Activated T-helper 1 cell treated with anti-CD3 and anti-CD28 coated beads, Interleukin-2, amount 50 U/mL, for 16 hours (primary cell): ENCODE measurements at regions not wholly inside any gene's neighbourhood (a gene's known extent, or its start where the extent isn't known, plus 50 kb on each side); places are given as distances from the start of the nearest gene placed in this dataset.

Experiments used
- DNase-seq, 2 donors: peaks; one replicate each; pipeline ENCODE4 v3.0.0-alpha.2; 2020; ENCODE audit warnings: low read depth in 1 of 2, low spot score in 1 of 2

- DNase-seq = no peak
Measured at GRCh38 chr12:97173688-97174410, 266.8 kb downstream of the NEDD1 start.

- no peak for DNase-seq
Measured at GRCh38 chr12:97177481-97177880, 270.4 kb downstream of the NEDD1 start.

DNA sequence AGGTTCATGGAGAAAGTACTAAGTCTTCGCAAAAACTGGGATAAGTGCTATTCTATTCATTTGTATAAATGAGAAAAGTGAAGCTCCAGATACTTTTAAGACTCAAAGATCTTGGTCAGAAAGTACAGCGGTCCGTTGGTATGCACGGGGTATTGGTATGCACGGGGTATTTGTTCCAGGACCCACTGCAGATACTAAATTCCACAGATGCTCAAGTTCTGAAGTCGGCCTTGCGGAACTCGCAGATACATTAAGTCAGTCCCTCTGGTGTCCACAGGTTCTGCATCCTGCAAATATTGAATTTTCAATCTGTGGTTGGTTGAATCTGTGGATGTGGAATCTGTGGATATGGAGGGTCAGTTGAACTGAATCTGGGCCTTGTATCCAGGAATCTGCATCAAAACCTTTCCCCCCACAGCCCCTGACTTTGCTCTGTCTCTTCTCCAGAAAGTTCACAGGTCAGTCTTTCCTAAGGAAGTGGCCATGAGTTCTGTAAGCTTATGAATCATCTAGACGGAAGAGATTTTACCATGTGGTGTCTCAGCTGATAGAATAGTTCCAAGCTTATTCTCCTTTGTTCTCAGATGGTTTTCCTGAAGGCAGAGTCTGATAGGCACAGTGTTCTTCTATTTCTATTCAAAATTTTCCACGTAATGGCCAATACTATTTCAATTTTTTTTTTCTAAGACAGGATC is 274.7 kb downstream of the NEDD1 start:
- DNase-seq = no peak

DNA sequence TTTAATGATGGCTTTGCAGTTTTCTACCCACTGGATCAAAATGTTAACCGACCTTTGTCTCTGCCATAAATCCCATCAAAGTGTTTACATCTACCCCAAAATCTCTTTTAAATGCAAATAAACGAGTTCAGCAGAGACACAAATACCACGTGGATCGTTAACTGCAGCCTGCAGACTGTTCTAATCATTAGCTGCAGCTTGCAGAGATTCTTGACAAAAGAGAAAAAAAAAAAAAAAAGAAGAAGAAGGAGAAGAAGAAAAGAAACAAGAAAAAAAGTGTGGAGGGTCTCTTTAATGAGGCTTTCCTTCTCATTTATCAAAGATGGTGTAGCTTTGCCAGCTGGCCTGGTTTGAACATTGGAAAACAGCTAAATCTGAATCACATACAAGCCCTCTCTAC is 275.7 kb downstream of the NEDD1 start:
- no peak for DNase-seq

DNA sequence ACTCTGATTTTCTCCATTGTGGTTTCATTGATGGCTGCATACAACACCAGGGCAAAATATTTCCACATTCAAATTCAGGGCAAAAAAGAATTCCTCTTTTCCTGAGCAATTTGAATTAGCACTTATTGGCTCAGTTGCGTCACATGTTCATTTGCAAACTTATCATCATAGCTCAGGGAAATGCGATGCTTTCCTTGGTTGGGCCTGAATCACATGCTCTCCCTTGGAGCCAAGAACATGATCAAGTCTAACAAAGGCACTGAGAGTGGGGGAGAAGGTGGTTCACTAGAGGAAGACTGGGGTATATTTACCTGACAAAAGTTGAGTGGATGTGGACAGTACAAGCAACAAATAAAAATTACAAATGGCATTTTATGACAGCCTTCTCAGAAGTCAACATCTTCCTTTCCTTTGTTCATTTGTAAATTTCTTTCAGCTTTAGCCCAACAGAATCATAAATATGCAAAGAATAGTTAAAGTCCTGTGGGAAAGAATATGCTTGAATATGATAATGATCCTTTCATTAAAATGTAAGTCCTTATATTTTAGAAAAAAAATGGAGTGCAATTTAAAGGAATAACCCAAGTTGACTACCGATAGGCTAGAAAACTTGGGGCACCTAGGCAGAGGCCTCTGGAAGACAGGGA is 277.2 kb downstream of the NEDD1 start:
- no peak for DNase-seq

GRCh38 chr12:97185567-97185966 is 277.0 kb upstream of the RMST start:
- no peak for DNase-seq

- no peak for DNase-seq
Measured at GRCh38 chr12:97194546-97194945, 268.1 kb upstream of the RMST start.

- no peak for DNase-seq
Measured at GRCh38 chr12:97200181-97200580, 262.4 kb upstream of the RMST start.

- DNase-seq = no peak
Measured at GRCh38 chr12:97203408-97203807, 259.2 kb upstream of the RMST start.

DNA sequence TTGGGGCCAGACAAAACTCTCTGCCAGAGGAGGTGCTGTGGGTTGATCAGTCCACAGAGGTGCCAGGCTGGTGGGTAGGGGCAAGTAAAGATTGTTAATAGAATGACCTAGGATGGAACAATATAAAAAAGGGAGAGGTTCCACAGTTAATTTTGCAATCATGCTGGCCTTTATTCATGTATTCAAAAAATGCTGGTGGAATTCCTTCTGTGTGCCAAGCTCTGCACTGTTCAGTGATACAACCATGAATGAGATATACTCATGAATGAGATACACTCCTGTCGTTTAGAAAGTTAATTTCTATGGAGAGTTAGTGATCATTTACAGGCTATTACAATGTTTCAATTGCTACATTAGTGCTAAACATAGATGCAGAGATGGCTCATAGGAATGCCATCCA is 252.6 kb upstream of the RMST start:
- no peak for DNase-seq

GRCh38 chr12:97211416-97211930 is 251.1 kb upstream of the RMST start:
- DNase-seq = no peak

GRCh38 chr12:97216848-97217247 is 245.8 kb upstream of the RMST start:
- no peak for DNase-seq

- no peak for DNase-seq
Measured at GRCh38 chr12:97222391-97222790, 240.2 kb upstream of the RMST start.

DNA sequence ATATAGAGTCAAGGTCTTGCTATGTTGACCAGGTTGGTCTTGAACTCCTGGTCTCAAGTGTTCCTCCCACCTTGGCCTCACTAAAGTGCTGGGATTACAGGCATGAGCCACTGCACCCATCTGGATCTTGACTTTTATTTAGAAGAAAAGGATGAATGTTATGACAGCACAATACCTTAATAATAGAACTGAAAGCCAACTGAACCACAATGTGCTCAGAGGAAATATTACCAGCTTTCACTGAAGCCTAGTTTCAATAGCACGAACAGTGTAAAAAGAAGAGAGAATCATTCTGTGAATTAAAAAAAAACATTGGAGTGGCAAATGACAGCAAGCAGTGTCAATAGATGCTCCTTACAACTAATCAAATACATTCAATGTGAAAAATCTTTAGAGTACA is 239.2 kb upstream of the RMST start:
- no peak for DNase-seq

DNA sequence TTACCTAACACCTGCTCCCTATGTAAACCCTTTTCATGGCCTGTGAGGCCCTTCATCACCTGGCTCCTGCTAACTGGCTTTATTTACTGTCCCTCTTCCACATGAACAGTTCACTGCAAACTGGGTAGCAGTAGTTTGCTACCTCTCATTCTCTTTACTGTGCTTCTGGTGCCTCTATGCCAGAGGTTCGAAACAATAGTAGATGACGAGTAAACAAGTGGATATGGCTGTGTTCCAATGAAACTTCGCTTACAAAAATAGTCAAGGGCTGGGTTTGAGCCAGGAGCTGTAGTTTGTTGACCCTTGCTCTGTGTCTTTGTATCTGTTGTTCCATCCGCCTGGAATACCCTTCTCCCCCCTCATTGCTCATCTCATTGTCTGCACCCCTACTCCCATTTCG is 233.6 kb upstream of the RMST start:
- DNase-seq = no peak

DNA sequence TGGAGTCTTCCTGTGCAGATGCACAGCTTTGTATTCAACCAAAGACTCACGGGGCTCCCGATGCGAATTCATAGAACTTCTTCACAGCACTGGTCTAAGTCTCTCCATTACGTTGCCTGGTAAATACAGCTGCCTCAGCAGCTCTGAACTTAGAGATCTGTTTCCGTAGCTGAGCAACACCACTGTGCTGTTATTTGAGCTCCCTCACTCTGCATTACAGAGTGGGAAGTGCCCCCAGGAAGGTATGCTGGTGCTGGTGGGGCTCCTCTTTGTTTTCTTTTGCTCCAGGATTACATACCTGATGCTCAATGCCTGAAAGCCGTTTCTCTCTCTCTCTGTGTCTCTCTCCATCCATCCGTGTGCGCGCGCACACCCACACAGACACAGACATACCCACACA is 227.5 kb upstream of the RMST start:
- DNase-seq = no peak

DNA sequence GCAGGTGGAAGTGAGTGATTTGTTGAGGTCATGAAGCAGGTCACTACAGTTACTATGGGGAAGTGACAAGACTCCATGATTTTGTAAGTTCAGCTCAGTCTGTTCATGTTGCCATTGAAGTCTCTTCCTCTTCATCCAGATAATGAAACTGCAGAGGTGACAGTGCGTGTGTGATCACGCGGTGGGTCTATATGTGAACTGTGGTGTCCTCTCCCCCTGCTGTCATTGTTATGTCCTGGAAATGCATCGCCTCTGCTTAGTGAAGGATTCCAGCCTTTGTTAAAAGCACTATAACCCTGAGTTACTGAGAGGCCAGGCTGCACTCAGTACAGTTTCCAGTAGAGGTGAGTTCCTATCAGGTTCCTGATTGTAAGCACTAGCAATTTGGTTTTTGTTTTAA is 216.2 kb upstream of the RMST start:
- DNase-seq = no peak

DNA sequence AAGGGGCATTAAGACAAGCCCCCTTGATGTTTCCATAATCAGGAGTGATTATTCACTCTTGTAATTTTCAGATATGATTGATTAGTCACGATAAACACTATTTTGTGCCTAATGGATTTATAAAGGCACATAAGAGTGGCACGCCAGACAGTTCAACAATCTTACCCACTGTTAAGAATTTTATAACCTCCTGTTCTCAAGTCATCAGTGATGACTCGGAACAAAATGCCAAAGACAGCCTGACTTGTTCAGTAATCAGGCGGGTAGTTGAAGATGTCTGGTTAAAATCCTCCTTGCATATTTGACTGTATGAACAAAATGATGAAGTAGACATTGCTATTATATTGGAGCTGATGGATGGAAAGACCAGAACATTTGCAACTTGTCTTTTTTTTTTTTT is 212.1 kb upstream of the RMST start:
- no peak for DNase-seq

DNA sequence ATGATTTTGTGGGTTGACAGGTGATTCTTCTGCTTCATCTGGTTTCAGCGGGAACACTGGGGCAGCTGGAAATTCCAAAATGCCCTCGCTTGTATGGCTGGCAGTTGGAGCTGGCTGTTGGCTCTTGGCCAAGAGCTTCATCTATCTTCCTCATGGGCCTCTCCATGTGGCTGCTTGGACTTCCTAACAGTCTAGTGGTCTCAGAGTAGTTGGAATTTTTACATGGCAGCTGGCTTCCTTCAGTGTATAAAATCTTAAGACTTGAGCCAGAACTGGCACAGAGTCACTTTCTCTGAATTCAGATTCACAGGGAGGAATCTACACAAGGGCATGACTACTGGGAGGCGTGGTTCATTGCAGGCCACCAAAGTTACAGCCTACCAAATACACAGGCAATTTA is 204.9 kb upstream of the RMST start:
- no peak for DNase-seq

DNA sequence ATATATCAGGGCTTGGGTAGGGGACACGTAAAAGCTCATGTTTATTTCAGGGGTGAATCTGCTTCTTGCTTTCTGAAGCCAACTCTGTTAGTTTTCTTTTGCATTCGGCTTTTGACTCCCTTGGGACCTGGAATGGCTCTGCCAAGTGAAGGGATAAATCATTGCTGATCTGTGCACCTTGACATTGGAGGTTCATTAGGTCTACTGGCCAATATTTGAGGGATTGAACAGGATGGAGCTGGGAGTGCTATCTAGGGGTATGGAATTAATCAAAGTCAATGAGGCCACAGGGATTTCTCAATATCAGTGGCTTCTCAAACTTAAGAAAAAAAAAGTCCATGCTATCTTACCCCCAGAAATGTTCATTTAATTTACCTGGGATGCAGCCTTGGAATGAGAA is 203.5 kb upstream of the RMST start:
- DNase-seq = no peak

- DNase-seq = no peak
Measured at GRCh38 chr12:97260786-97261185, 201.8 kb upstream of the RMST start.

GRCh38 chr12:97267166-97267565 is 195.4 kb upstream of the RMST start:
- no peak for DNase-seq
